ENCODE measurements at regions not wholly inside any gene's neighbourhood (a gene's known extent, or its start where the extent isn't known, plus 50 kb on each side); places are given as distances from the start of the nearest gene placed in this dataset.

DNA sequence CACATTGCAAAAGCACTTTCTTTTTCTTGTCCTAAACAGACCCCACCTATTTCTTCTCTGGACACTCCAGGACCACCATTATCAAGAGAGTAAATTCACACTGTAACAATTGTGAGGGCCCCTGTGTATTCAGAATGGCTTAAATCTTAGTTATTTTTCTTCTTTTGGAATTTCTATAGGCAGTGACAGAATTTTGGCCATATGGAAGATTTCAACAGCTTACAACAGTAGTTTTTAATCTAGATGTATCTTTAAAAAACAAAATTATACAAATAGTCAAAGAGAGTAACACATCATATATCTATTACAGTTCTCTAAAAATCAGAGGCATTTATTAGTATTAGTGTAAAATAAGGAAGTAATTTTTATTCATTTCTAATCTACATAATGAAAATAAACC, 482.1 kb downstream of the LIG4 start:
- TF ChIP-seq, protein P1, sequence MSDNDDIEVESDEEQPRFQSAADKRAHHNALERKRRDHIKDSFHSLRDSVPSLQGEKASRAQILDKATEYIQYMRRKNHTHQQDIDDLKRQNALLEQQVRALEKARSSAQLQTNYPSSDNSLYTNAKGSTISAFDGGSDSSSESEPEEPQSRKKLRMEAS (IDR thresholded peaks at IDR 0.05; ENCODE audit: low read depth, low read length), result no peak
- TF ChIP-seq, protein P2, sequence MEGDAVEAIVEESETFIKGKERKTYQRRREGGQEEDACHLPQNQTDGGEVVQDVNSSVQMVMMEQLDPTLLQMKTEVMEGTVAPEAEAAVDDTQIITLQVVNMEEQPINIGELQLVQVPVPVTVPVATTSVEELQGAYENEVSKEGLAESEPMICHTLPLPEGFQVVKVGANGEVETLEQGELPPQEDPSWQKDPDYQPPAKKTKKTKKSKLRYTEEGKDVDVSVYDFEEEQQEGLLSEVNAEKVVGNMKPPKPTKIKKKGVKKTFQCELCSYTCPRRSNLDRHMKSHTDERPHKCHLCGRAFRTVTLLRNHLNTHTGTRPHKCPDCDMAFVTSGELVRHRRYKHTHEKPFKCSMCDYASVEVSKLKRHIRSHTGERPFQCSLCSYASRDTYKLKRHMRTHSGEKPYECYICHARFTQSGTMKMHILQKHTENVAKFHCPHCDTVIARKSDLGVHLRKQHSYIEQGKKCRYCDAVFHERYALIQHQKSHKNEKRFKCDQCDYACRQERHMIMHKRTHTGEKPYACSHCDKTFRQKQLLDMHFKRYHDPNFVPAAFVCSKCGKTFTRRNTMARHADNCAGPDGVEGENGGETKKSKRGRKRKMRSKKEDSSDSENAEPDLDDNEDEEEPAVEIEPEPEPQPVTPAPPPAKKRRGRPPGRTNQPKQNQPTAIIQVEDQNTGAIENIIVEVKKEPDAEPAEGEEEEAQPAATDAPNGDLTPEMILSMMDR (IDR thresholded peaks at IDR 0.05; ENCODE audit: low read depth, low read length), result no peak
- no peak for TF ChIP-seq MYC (IDR thresholded peaks at IDR 0.05; ENCODE audit: low read depth, low read length)

All from NB4 (cell line).